GM12891 (cell line): ENCODE measurements at regions not wholly inside any gene's neighbourhood (a gene's known extent, or its start where the extent isn't known, plus 50 kb on each side); places are given as distances from the start of the nearest gene placed in this dataset.

Source experiments
- DNase-seq: peaks from one replicate; pipeline ENCODE4 v3.0.0; 2011; ENCODE audit warnings: low spot score; ENCODE audit not compliant: insufficient read length
- FAIRE-seq: peaks from 2 replicates; lab custom pipeline; 2011; peaks lifted over from hg19 to GRCh38; lab: Jason Lieb, UNC
- PAX5 ChIP-seq: IDR thresholded peaks from 2 replicates; pipeline ENCODE4 v1.6.1; 2011; ENCODE audit warnings: low read length, moderate library complexity, mild to moderate bottlenecking; ENCODE audit not compliant: insufficient read depth, severe bottlenecking
- POLR2A ChIP-seq: IDR thresholded peaks from 2 replicates; pipeline ENCODE4 v1.6.1; 2011; ENCODE audit warnings: low read depth, low read length, control low read depth
- POLR2AphosphoS5 ChIP-seq: IDR thresholded peaks from 2 replicates; pipeline ENCODE4 v1.6.1; 2011; ENCODE audit warnings: low read depth, low read length, control low read depth
- POU2F2 ChIP-seq: IDR thresholded peaks from 2 replicates; pipeline ENCODE4 v1.6.1; 2011; ENCODE audit warnings: low read depth, mild to moderate bottlenecking, control low read depth, low read length, moderate library complexity
- SPI1 ChIP-seq: IDR thresholded peaks from 2 replicates; pipeline ENCODE4 v1.6.1; 2011; ENCODE audit warnings: low read depth, low read length, control low read depth
- TAF1 ChIP-seq: IDR thresholded peaks from 2 replicates; pipeline ENCODE4 v1.6.1; 2011; ENCODE audit warnings: low read depth, low read length, control low read depth

- no peak for FAIRE-seq
- no peak for DNase-seq
These were observed 71.0 kb downstream of the COQ2 start for GRCh38 chr4:83213640-83214039.

GRCh38 chr4:83212041-83212851, 72.4 kb downstream of the COQ2 start:
- peak; percentile 97 for FAIRE-seq
- DNase-seq: no peak
- TF ChIP-seq POLR2A: no peak
- no peak for TF ChIP-seq SPI1
- TF ChIP-seq PAX5: no peak
- no peak for TF ChIP-seq POLR2AphosphoS5
- TF ChIP-seq POU2F2: peak; percentile 22; the same call in 1 of the 2 replicates

More at GRCh38 chr4:83213640-83214039, 71.0 kb downstream of the COQ2 start:
- TF ChIP-seq POLR2A (no peak), SPI1 (no peak), POLR2AphosphoS5 (no peak), PAX5 (no peak), POU2F2 (no peak), TAF1 (no peak)

- peak; percentile 64 for FAIRE-seq
- TF ChIP-seq TAF1: no peak
- no peak for TF ChIP-seq PAX5
- TF ChIP-seq POLR2A: no peak
- TF ChIP-seq POLR2AphosphoS5: no peak
- TF ChIP-seq SPI1: no peak
- TF ChIP-seq POU2F2: no peak
- no peak for DNase-seq
These were observed 75.2 kb downstream of the COQ2 start for GRCh38 chr4:83209419-83209818.

- TF ChIP-seq TAF1 (no peak), POLR2A (no peak), POU2F2 (no peak), PAX5 (no peak), POLR2AphosphoS5 (no peak), SPI1 (no peak)
- no peak for DNase-seq
- peak; percentile 59 for FAIRE-seq
These were observed 75.9 kb downstream of the COQ2 start for GRCh38 chr4:83208371-83209365.

GRCh38 chr4:83207497-83208101, 77.0 kb downstream of the COQ2 start:
- peak; percentile 20 for FAIRE-seq
- DNase-seq: no peak
- TF ChIP-seq POLR2A (no peak), PAX5 (no peak), POU2F2 (no peak), SPI1 (no peak), TAF1 (no peak), POLR2AphosphoS5 (no peak)

- FAIRE-seq: no peak
- DNase-seq: no peak
- no peak for TF ChIP-seq TAF1
These were observed 78.8 kb downstream of the COQ2 start for GRCh38 chr4:83205760-83206159.

GRCh38 chr4:83204731-83205130, 79.9 kb downstream of the COQ2 start:
- TF ChIP-seq SPI1 (no peak), POU2F2 (no peak), PAX5 (no peak)
- no peak for DNase-seq
- no peak for FAIRE-seq

GRCh38 chr4:83201761-83202160, 82.8 kb downstream of the COQ2 start:
- peak; percentile 74 for FAIRE-seq
- DNase-seq: no peak
- no peak for TF ChIP-seq POLR2A
- no peak for TF ChIP-seq POU2F2
- no peak for TF ChIP-seq PAX5
- no peak for TF ChIP-seq POLR2AphosphoS5
- no peak for TF ChIP-seq SPI1
- TF ChIP-seq TAF1: no peak

GRCh38 chr4:83197555-83198235, 83.2 kb upstream of the PLAC8 start:
- DNase-seq: no peak
- TF ChIP-seq POU2F2 (no peak), POLR2AphosphoS5 (no peak), SPI1 (peak; percentile 60), PAX5 (no peak), TAF1 (no peak), POLR2A (no peak)
- peak; percentile 75 for FAIRE-seq
